ENCODE measurements at regions not wholly inside any gene's neighbourhood (a gene's known extent, or its start where the extent isn't known, plus 50 kb on each side); places are given as distances from the start of the nearest gene placed in this dataset.

GRCh38 chr3:186456731-186457191 lies 87.4 kb downstream of the CRYGS start:
- H3K27ac ChIP-seq = no peak overlapping the region
- DNase-seq (no peak), FAIRE-seq (no peak), ATAC-seq (no peak)
- no peaks in the 10 kb centered on the region for H3K9me3 ChIP-seq
- WGBS, 2 donors = 91 to 93% methylated on average over 10 of the region's 10 CpGs
- no peaks in the 10 kb centered on the region for H3K36me3 ChIP-seq
- intact Hi-C loops (cut with DNase I) = no loop called here
- no peak overlapping the region for H3K4me3 ChIP-seq
- TF ChIP-seq, protein P1, sequence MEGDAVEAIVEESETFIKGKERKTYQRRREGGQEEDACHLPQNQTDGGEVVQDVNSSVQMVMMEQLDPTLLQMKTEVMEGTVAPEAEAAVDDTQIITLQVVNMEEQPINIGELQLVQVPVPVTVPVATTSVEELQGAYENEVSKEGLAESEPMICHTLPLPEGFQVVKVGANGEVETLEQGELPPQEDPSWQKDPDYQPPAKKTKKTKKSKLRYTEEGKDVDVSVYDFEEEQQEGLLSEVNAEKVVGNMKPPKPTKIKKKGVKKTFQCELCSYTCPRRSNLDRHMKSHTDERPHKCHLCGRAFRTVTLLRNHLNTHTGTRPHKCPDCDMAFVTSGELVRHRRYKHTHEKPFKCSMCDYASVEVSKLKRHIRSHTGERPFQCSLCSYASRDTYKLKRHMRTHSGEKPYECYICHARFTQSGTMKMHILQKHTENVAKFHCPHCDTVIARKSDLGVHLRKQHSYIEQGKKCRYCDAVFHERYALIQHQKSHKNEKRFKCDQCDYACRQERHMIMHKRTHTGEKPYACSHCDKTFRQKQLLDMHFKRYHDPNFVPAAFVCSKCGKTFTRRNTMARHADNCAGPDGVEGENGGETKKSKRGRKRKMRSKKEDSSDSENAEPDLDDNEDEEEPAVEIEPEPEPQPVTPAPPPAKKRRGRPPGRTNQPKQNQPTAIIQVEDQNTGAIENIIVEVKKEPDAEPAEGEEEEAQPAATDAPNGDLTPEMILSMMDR (IDR thresholded peaks at IDR 0.05) = no peak
- H3K27me3 ChIP-seq = no peaks in the 10 kb centered on the region
- H3K4me1 ChIP-seq = no peaks in the 10 kb centered on the region

DNA sequence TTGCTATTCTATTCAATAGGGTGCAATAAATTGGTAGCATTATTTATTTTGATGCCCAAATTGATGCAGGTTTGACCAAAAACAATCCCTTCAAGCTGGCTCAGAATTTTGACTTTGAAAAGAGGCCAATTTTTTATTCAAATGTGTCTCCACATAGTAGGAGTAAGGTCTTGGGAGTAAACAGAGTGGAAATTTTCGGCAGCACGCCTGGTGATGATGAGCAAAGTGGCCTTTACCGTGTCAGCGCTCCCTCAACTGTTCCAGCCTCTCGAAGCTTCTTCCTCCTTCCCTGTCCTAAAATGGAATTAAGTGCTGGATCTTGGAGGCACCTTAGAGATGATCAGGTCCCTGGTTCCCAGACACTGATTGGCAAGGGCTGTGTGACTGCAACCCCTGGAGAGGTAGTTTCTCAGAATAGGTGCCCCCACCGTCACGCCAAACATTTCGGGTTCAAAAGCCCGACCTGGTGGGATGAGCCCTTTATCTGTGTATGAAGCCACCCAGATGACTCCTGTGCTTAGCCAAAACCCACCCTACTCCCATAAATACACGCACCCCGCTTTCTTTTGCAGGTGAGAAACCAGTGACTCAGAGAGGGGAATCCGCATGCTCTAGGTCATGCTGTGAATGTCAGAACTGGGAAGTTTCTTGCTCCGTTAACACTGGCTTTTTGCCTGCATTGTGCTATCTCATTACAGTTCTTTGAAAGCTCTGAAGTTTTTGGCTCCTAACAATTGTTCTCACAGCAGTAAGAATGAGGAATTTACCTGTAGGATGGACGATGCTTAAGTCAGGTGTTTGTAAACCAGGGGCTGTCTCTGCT lies 89.1 kb downstream of the CRYGS start:
- no peaks in the 10 kb centered on the region for H3K36me3 ChIP-seq
- no peak for DNase-seq
- no peaks in the 10 kb centered on the region for H3K9me3 ChIP-seq
- no peak for ATAC-seq
- TF ChIP-seq, protein P1 (IDR thresholded peaks at IDR 0.05) = no peak
- FAIRE-seq = no peak
- no peaks in the 10 kb centered on the region for H3K4me1 ChIP-seq
- H3K27me3 ChIP-seq = no peaks in the 10 kb centered on the region
- no peak overlapping the region for H3K4me3 ChIP-seq
- WGBS, 2 donors = 83 to 91% methylated on average over 14 of the region's 14 CpGs
- intact Hi-C loops (cut with DNase I) = no loop called here
- no peak overlapping the region for H3K27ac ChIP-seq

DNA sequence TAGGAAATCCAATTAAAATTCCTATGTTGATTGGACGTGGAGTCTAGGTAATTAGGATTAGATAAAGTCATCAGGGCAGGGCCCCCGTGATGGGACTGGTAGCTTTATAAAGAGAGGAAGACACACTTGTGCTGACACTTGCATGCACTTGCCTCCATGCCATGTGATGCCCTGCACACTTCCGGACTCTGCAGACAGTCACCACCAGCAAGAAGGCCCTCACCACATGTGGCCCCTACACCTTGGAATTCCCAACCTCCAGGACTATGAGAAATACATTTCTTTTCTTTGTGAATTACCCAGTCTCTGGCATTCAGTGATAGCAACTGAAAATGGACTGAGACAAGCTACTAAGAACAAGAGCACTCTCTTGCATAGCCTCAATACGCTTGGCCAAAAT lies 90.6 kb downstream of the CRYGS start:
- Histone ChIP-seq H3K4me1 (no peaks in the 10 kb centered on the region), H3K27ac (no peak overlapping the region), H3K27me3 (no peaks in the 10 kb centered on the region), H3K36me3 (no peaks in the 10 kb centered on the region), H3K9me3 (no peaks in the 10 kb centered on the region), H3K4me3 (no peak overlapping the region)
- ATAC-seq (no peak), DNase-seq (no peak), FAIRE-seq (no peak)
- TF ChIP-seq, protein P1 (IDR thresholded peaks at IDR 0.05) = no peak
- intact Hi-C loops (cut with DNase I) = no loop called here
- 76 to 81% methylated on average over 4 of the region's 4 CpGs for WGBS, 2 donors

DNA sequence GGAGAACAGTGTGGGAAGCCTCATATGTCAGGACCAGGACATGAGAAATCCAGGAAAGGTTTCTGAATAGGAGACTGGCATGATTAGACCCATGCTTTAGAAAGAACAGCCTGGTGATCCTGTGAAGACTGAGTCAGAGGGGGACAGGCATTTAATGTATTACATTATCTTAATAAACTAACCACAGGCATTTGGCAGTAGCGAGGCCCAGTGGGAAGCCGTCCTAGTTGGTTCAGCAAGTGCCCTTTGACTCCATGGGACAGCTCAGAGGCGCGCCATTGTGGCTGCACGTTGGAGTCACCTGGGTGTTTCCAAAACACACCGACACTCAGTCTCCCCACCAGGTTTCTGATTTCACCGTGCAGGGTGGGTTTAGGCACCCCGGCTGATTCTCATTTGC lies 90.5 kb upstream of the DGKG start:
- Histone ChIP-seq H3K36me3 (no peaks in the 10 kb centered on the region), H3K4me3 (no peak overlapping the region), H3K4me1 (no peaks in the 10 kb centered on the region), H3K27me3 (no peaks in the 10 kb centered on the region), H3K27ac (no peak overlapping the region), H3K9me3 (no peaks in the 10 kb centered on the region)
- 87 to 92% methylated on average over 8 of the region's 8 CpGs for whole genome bisulfite sequencing, 2 donors
- ATAC-seq = peak in 3 of 4 donors; percentile 29 to 45 (median 40)
- TF ChIP-seq, protein P1 (IDR thresholded peaks at IDR 0.05) = no peak
- DNase-seq = no peak
- FAIRE-seq = no peak
- intact Hi-C loops (cut with DNase I) = no loop called here

- 95% methylated on average over 6 of the region's 6 CpGs for WGBS, 2 donors
- intact Hi-C loops (cut with DNase I) = no loop called here
- no peaks in the 10 kb centered on the region for H3K4me1 ChIP-seq
- no peak for FAIRE-seq
- no peaks in the 10 kb centered on the region for H3K36me3 ChIP-seq
- H3K27me3 ChIP-seq = no peaks in the 10 kb centered on the region
- H3K4me3 ChIP-seq = no peak overlapping the region
- TF ChIP-seq, protein P1 (IDR thresholded peaks at IDR 0.05) = no peak
- DNase-seq = no peak
- no peak overlapping the region for H3K27ac ChIP-seq
- H3K9me3 ChIP-seq = no peaks in the 10 kb centered on the region
- no peak for ATAC-seq
Measured at GRCh38 chr3:186451371-186451770, 89.3 kb upstream of the DGKG start.
